HCT116 (cell line): ENCODE measurements at regions not wholly inside any gene's neighbourhood (a gene's known extent, or its start where the extent isn't known, plus 50 kb on each side); places are given as distances from the start of the nearest gene placed in this dataset.
A peak's percentile ranks its signal among the peaks of the same experiment; 100 is the strongest.

Experiments
- ATF3 ChIP-seq: IDR thresholded peaks from 2 replicates; pipeline ENCODE4 v1.6.1; 2012
- CTCF ChIP-seq, 3 experiments: fragments of 200-600 bp in 1 of 3; sonication (generic) in 1 of 3; IDR thresholded peaks in 2 of 3; conservative IDR thresholded peaks in 1 of 3; 2 replicates each; pipeline ENCODE4 v1.5.1; 2012 to 2017; ENCODE audit warnings: low read depth in 2 of 3, low read length in 2 of 3, antibody characterized with exemption in 1 of 3, borderline replicate concordance in 1 of 3, control low read depth in 1 of 3, mild to moderate bottlenecking in 1 of 3, mixed read lengths in 1 of 3, mixed run types in 1 of 3, moderate library complexity in 1 of 3; ENCODE audit not compliant: insufficient read depth in 1 of 3
- EGR1 ChIP-seq: IDR thresholded peaks from 2 replicates; pipeline ENCODE4 v1.6.1; 2012; ENCODE audit warnings: low read depth
- ELF1 ChIP-seq: IDR thresholded peaks from 2 replicates; pipeline ENCODE4 v1.6.1; 2012; ENCODE audit warnings: low read depth, borderline replicate concordance
- MAX ChIP-seq: IDR thresholded peaks from 2 replicates; pipeline ENCODE4 v1.6.1; 2012
- REST ChIP-seq: IDR thresholded peaks from 2 replicates; pipeline ENCODE4 v1.6.1; 2012; ENCODE audit warnings: low read depth
- SP1 ChIP-seq: IDR thresholded peaks from 2 replicates; pipeline ENCODE4 v1.6.1; 2012; ENCODE audit warnings: low read depth
- SRF ChIP-seq: IDR thresholded peaks from 2 replicates; pipeline ENCODE4 v1.6.1; 2012; ENCODE audit warnings: low read depth
- YY1 ChIP-seq: IDR thresholded peaks from 2 replicates; pipeline ENCODE4 v1.6.1; 2011; ENCODE audit warnings: low read length, low read depth, moderate library complexity, mild to moderate bottlenecking; ENCODE audit not compliant: insufficient replicate concordance; ENCODE audit errors: extremely low read depth
- ZFX ChIP-seq: fragments of 450-650 bp; IDR thresholded peaks from 2 replicates; pipeline ENCODE4 v1.6.1; 2017

DNA sequence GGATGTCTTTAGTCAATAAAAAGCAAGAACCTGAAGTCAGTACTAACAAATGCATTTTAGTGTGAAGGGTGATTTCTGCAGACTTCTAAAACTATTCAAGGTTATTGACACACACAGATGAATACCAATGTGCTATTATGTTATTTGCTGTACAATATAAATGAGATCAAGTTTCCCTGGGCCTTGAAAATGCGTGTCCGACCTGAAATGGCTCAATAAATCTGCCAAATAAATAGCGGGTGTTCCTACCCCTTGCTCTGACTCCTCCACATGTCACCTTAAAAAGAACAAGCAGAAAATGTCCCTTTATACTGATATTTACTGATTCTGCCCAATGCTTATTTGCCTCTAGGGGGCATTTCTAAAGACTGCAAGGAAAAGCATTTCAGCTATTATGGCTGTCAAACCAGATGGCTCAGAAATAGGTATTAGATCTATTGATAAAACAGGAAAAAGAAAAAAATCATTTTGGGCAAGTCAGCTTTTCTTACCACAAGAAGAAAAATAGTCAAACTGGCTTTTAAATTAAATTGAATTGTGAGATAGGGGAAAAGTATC is 367.3 kb upstream of the KITLG start (continued):
- TF ChIP-seq YY1 = no peak
- TF ChIP-seq EGR1 = no peak
- no peak for TF ChIP-seq ELF1
- no peak for TF ChIP-seq REST
- peak; percentile 62 for TF ChIP-seq MAX
- TF ChIP-seq ATF3 = no peak
- TF ChIP-seq SP1 = peak; percentile 43; the same call in 1 of the 2 replicates
- no peak for TF ChIP-seq ZFX
- TF ChIP-seq CTCF (IDR thresholded peaks at IDR 0.05 in 2 of 3, conservative IDR thresholded peaks at IDR 0.05 in 1 of 3; ENCODE audit: borderline replicate concordance in 1 of 3, insufficient read depth in 1 of 3, low read depth in 2 of 3, low read length in 2 of 3) = peak; percentile 29 to 65 (median 62); a peak in 5 of 6 replicates
- TF ChIP-seq SRF = no peak
